OCI-LY1 (cell line): ENCODE measurements at regions not wholly inside any gene's neighbourhood (a gene's known extent, or its start where the extent isn't known, plus 50 kb on each side); places are given as distances from the start of the nearest gene placed in this dataset.

Experiments
- H2AFZ ChIP-seq: fragments of 200-600 bp; sonication (generic), shearing (Covaris generic); 2 replicates; pipeline ENCODE4 v1.6.0; 2014; ENCODE audit warnings: antibody characterized with exemption, mild to moderate bottlenecking, low read length
- H3F3A ChIP-seq: fragments of 200-600 bp; sonication (generic), shearing (Covaris generic); 2 replicates; pipeline ENCODE4 v1.6.0; 2014; ENCODE audit warnings: mild to moderate bottlenecking, antibody characterized with exemption, low read length, moderate library complexity; ENCODE audit not compliant: insufficient read depth
- H3K27ac ChIP-seq: fragments of 200-600 bp; sonication (generic); 2 replicates; pipeline ENCODE4 v1.5.1; 2014; ENCODE audit warnings: low read length, mixed run types, mild to moderate bottlenecking, low read depth; ENCODE audit not compliant: poor library complexity, severe bottlenecking
- H3K27me3 ChIP-seq: fragments of 200-600 bp; sonication (generic); 2 replicates; pipeline ENCODE4 v1.6.0; 2014; ENCODE audit warnings: antibody characterized with exemption, mild to moderate bottlenecking, low read length, moderate library complexity; ENCODE audit not compliant: insufficient read depth
- H3K36me3 ChIP-seq: fragments of 200-600 bp; sonication (generic); 2 replicates; pipeline ENCODE4 v1.6.1; 2014; ENCODE audit warnings: mild to moderate bottlenecking, antibody characterized with exemption, low read length, moderate library complexity, mixed read lengths; ENCODE audit not compliant: insufficient read depth
- H3K4me1 ChIP-seq: fragments of 200-600 bp; sonication (generic); 2 replicates; pipeline ENCODE4 v1.5.1; 2014; ENCODE audit warnings: mild to moderate bottlenecking, low read length, moderate library complexity; ENCODE audit not compliant: insufficient read depth, severe bottlenecking
- H3K4me2 ChIP-seq: fragments of 200-600 bp; sonication (generic), shearing (Covaris generic); 2 replicates; pipeline ENCODE4 v1.6.1; 2014; ENCODE audit warnings: low read length
- H3K4me3 ChIP-seq: fragments of 200-600 bp; sonication (generic); 2 replicates; pipeline ENCODE4 v1.5.1; 2014; ENCODE audit warnings: low read length, low read depth, mild to moderate bottlenecking, mixed read lengths; ENCODE audit not compliant: poor library complexity, severe bottlenecking
- H3K79me2 ChIP-seq: fragments of 200-600 bp; shearing (Covaris generic); 2 replicates; pipeline ENCODE4 v1.6.1; 2016; ENCODE audit warnings: mixed run types, low read length, mixed read lengths; ENCODE audit not compliant: insufficient read depth
- H3K9ac ChIP-seq: fragments of 200-600 bp; sonication (generic), shearing (Covaris generic); 2 replicates; pipeline ENCODE4 v1.6.1; 2014; ENCODE audit warnings: mild to moderate bottlenecking, low read length, mixed read lengths
- H3K9me2 ChIP-seq: fragments of 200-600 bp; sonication (generic), shearing (Covaris generic); 2 replicates; pipeline ENCODE4 v1.6.1; 2014; ENCODE audit warnings: low read depth, mild to moderate bottlenecking, low read length, mixed read lengths
- H3K9me3 ChIP-seq: fragments of 200-600 bp; shearing (Covaris generic); 2 replicates; pipeline ENCODE4 v1.6.1; 2014; ENCODE audit warnings: low read length, mixed read lengths
- H4K20me1 ChIP-seq: fragments of 200-600 bp; sonication (generic), shearing (Covaris generic); 2 replicates; pipeline ENCODE4 v1.6.0; 2016; ENCODE audit warnings: mild to moderate bottlenecking, low read length; ENCODE audit not compliant: insufficient read depth
- CTCF ChIP-seq: fragments of 200-600 bp; sonication (generic), shearing (Covaris generic); IDR thresholded peaks from 2 replicates; pipeline ENCODE4 v1.5.1; 2017; ENCODE audit warnings: mild to moderate bottlenecking, antibody characterized with exemption, low read length, moderate library complexity, mixed read lengths
- EZH2 ChIP-seq: fragments of 200-600 bp; sonication (generic), shearing (Covaris generic); IDR thresholded peaks from 2 replicates; pipeline ENCODE4 v1.8.0; 2017; ENCODE audit warnings: borderline replicate concordance, mixed run types, mild to moderate bottlenecking, antibody characterized with exemption, low read length, moderate library complexity, mixed read lengths

GRCh38 chr7:112596260-112596659 lies 115.5 kb downstream of the LSMEM1 start:
- TF ChIP-seq EZH2 (no peak), CTCF (no peak)
- Histone ChIP-seq H3F3A (no peaks in the 10 kb centered on the region), H3K9ac (no peak overlapping the region)

GRCh38 chr7:112596981-112597380 lies 116.2 kb downstream of the LSMEM1 start:
- TF ChIP-seq EZH2: no peak
- TF ChIP-seq CTCF: no peak
- Histone ChIP-seq H3F3A (no peaks in the 10 kb centered on the region), H3K79me2 (no peaks in the 10 kb centered on the region), H3K4me2 (no peak overlapping the region), H3K9me3 (no peaks in the 10 kb centered on the region), H2AFZ (no peak overlapping the region), H3K4me3 (no peak overlapping the region), H4K20me1 (no peaks in the 10 kb centered on the region), H3K27ac (no peak overlapping the region), H3K36me3 (no peaks in the 10 kb centered on the region), H3K4me1 (no peaks in the 10 kb centered on the region), H3K9me2 (no peaks in the 10 kb centered on the region), H3K9ac (no peak overlapping the region), H3K27me3 (no peaks in the 10 kb centered on the region)

More at GRCh38 chr7:112596260-112596659, 115.5 kb downstream of the LSMEM1 start:
- Histone ChIP-seq H3K4me2 (no peak overlapping the region), H3K36me3 (no peaks in the 10 kb centered on the region), H3K9me3 (no peaks in the 10 kb centered on the region), H3K27me3 (no peaks in the 10 kb centered on the region), H4K20me1 (no peaks in the 10 kb centered on the region), H3K4me1 (no peaks in the 10 kb centered on the region), H3K4me3 (no peak overlapping the region), H2AFZ (no peak overlapping the region), H3K27ac (no peak overlapping the region), H3K9me2 (no peaks in the 10 kb centered on the region), H3K79me2 (no peaks in the 10 kb centered on the region)

GRCh38 chr7:112603673-112604072 lies 122.9 kb downstream of the LSMEM1 start:
- Histone ChIP-seq H3K27me3 (no peaks in the 10 kb centered on the region), H3K79me2 (no peaks in the 10 kb centered on the region), H2AFZ (no peak overlapping the region), H4K20me1 (no peaks in the 10 kb centered on the region; the same call in 1 of the 2 replicates), H3K36me3 (no peaks in the 10 kb centered on the region), H3F3A (no peaks in the 10 kb centered on the region), H3K4me3 (no peak overlapping the region), H3K4me1 (no peaks in the 10 kb centered on the region), H3K9me2 (no peaks in the 10 kb centered on the region), H3K9me3 (no peaks in the 10 kb centered on the region), H3K4me2 (no peak overlapping the region), H3K27ac (no peak overlapping the region), H3K9ac (no peak overlapping the region)
- TF ChIP-seq CTCF (no peak), EZH2 (no peak)
